GM20000 (cell line): ENCODE measurements at regions not wholly inside any gene's neighbourhood (a gene's known extent, or its start where the extent isn't known, plus 50 kb on each side); places are given as distances from the start of the nearest gene placed in this dataset.

Source experiments
- DNase-seq: peaks from one replicate; pipeline ENCODE4 v3.0.0; 2012; ENCODE audit warnings: low spot score
- CTCF ChIP-seq: IDR thresholded peaks from 2 replicates; pipeline ENCODE4 v1.5.1; 2012; ENCODE audit warnings: mild to moderate bottlenecking, control low read depth; ENCODE audit errors: extremely low read depth, missing control alignments

- DNase-seq = no peak
- no peak for TF ChIP-seq CTCF
Observed at GRCh38 chr1:30377230-30378002, 346.0 kb downstream of the MATN1 start.

GRCh38 chr1:30376054-30376697 is 347.2 kb downstream of the MATN1 start:
- no peak for TF ChIP-seq CTCF
- no peak for DNase-seq

GRCh38 chr1:30375156-30375555 is 348.2 kb downstream of the MATN1 start:
- no peak for DNase-seq
- no peak for TF ChIP-seq CTCF

- no peak for TF ChIP-seq CTCF
- DNase-seq = no peak
Observed at GRCh38 chr1:30374400-30375070, 348.9 kb downstream of the MATN1 start.

- no peak for DNase-seq
- no peak for TF ChIP-seq CTCF
Observed at GRCh38 chr1:30373471-30374399, 349.6 kb downstream of the MATN1 start.

GRCh38 chr1:30372792-30373433 is 350.5 kb downstream of the MATN1 start:
- DNase-seq = no peak
- TF ChIP-seq CTCF = no peak
